ENCODE measurements at regions not wholly inside any gene's neighbourhood (a gene's known extent, or its start where the extent isn't known, plus 50 kb on each side); places are given as distances from the start of the nearest gene placed in this dataset.

DNA sequence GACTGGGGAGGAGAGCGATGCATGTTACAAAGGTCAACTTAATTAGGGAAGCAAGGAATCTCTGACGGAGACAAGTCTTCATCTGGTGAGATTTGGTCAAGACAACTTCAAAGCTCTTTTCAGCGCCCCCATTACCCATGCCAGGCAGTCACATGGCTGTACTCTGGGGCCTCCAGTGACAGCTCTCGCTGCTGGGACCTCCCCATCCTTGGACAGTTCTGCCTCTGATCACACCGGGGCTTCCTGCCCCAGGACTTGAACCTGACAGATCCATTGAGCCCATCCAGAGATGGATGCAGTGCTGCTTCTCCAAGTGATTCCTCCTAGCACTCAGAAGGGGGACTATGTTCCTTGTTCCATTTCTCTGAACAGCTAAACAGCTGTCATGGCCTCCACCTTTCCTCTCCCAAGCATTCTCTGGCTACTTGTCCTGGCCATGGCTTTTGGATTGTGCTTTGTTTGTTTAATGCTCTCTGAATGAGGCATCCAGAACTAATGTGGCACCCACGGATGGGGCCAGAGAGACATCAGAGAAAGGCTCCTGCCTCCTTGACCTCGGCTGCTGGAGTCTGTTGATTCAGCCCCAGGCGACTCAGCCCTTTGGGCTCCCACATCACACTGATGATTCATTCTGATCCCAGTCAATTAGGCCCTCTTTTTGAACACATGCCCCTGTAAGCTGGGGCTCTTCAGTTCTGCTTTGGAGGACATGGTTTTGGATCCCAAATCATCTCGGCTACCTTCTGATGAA is 122.1 kb upstream of the ADAMTS16 start:
- H3K4me3 ChIP-seq (ENCODE audit: low read length) = no peak overlapping the region
- CTCF ChIA-PET = no interaction called here
- no peak for DNase-seq
- H3K4me3 Mint-ChIP-seq = no peak overlapping the region
- H3K27me3 ChIP-seq (ENCODE audit: insufficient read depth, low read length, poor library complexity, severe bottlenecking) = no peaks in the 10 kb centered on the region
- H3K9me3 Mint-ChIP-seq = peaks cover 3 to 15% (median 5%) of the 10 kb centered on the region in 5 donors
- no peaks in the 10 kb centered on the region for H3K9me3 ChIP-seq (ENCODE audit: low read length)
- H3K36me3 Mint-ChIP-seq = no peaks in the 10 kb centered on the region
- H3K36me3 ChIP-seq (ENCODE audit: insufficient read depth, low read length) = no peaks in the 10 kb centered on the region
- H3K27ac Mint-ChIP-seq = no peak overlapping the region
- H3K4me1 Mint-ChIP-seq = no peaks in the 10 kb centered on the region
- H3K27ac ChIP-seq (ENCODE audit: low read depth, low read length) = no peak overlapping the region
- POLR2A ChIA-PET = no interaction called here
- peaks cover 0 to 3% of the 10 kb centered on the region in 2 donors for H3K27me3 Mint-ChIP-seq
- no peaks in the 10 kb centered on the region for H3K4me1 ChIP-seq (ENCODE audit: insufficient read depth, low read length)

DNA sequence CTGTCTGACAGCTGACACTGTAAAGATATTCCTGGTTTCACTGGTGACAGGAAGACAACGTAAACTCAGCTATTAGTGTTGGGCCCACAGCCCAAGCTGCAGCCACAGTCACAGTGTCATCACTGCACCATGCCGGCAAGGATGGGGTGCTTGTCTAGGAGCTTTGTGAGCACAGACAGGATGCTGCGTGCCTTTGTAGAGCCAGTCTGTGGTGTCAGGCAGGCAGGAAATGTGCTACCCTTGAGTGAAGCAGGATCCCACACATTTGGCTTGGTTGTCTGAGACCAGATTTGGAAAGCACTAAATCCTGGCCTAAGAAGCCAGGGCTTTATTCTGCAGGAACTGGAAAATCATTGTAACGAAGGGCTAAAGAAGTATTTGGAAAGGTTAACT is 121.6 kb upstream of the ADAMTS16 start:
- Mint-ChIP-seq H3K27me3 (peaks cover 0 to 3% of the 10 kb centered on the region in 2 donors), H3K36me3 (no peaks in the 10 kb centered on the region), H3K4me1 (no peaks in the 10 kb centered on the region), H3K27ac (no peak overlapping the region), H3K4me3 (no peak overlapping the region), H3K9me3 (peaks cover 3 to 15% (median 5%) of the 10 kb centered on the region in 5 donors)
- Histone ChIP-seq H3K4me3 (ENCODE audit: low read length) (no peak overlapping the region), H3K9me3 (ENCODE audit: low read length) (no peaks in the 10 kb centered on the region), H3K27me3 (ENCODE audit: insufficient read depth, low read length, poor library complexity, severe bottlenecking) (no peaks in the 10 kb centered on the region), H3K36me3 (ENCODE audit: insufficient read depth, low read length) (no peaks in the 10 kb centered on the region), H3K4me1 (ENCODE audit: insufficient read depth, low read length) (no peaks in the 10 kb centered on the region), H3K27ac (ENCODE audit: low read depth, low read length) (no peak overlapping the region)
- no peak for DNase-seq
- ChIA-PET POLR2A (no interaction called here), CTCF (no interaction called here)

DNA sequence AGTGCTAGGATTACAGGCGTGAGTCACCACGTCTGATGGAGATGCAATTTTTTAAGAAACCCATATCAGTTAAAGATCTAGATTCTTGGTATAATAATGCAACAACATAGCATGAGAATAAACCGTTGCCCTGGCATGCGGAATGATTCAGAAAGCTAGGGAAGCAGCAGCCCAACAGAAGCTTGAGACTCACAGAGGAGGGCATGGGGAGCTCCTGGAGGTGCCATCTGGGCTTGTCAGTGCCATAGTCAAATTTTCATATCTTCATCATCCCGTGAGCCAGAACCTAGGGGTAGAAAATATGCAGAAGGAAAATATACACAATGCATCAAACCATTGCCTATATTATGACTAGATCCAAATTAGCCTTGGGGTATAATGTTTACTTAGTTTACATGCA is 118.7 kb upstream of the ADAMTS16 start:
- DNase-seq = no peak
- CTCF ChIA-PET = no interaction called here
- peaks cover 4 to 9% (median 5%) of the 10 kb centered on the region in 3 donors for H3K4me1 Mint-ChIP-seq
- H3K4me3 ChIP-seq (ENCODE audit: low read length) = no peak overlapping the region
- H3K27ac ChIP-seq (ENCODE audit: low read depth, low read length) = no peak overlapping the region
- H3K36me3 ChIP-seq (ENCODE audit: insufficient read depth, low read length) = no peaks in the 10 kb centered on the region
- H3K27ac Mint-ChIP-seq = no peak overlapping the region
- POLR2A ChIA-PET = no interaction called here
- H3K27me3 ChIP-seq (ENCODE audit: insufficient read depth, low read length, poor library complexity, severe bottlenecking) = no peaks in the 10 kb centered on the region
- H3K4me1 ChIP-seq (ENCODE audit: insufficient read depth, low read length) = no peaks in the 10 kb centered on the region
- H3K27me3 Mint-ChIP-seq = peaks cover 0 to 3% of the 10 kb centered on the region in 2 donors
- H3K9me3 ChIP-seq (ENCODE audit: low read length) = no peaks in the 10 kb centered on the region
- no peak overlapping the region for H3K4me3 Mint-ChIP-seq
- H3K9me3 Mint-ChIP-seq = peaks cover 3 to 19% (median 3%) of the 10 kb centered on the region in 5 donors
- no peaks in the 10 kb centered on the region for H3K36me3 Mint-ChIP-seq

DNA sequence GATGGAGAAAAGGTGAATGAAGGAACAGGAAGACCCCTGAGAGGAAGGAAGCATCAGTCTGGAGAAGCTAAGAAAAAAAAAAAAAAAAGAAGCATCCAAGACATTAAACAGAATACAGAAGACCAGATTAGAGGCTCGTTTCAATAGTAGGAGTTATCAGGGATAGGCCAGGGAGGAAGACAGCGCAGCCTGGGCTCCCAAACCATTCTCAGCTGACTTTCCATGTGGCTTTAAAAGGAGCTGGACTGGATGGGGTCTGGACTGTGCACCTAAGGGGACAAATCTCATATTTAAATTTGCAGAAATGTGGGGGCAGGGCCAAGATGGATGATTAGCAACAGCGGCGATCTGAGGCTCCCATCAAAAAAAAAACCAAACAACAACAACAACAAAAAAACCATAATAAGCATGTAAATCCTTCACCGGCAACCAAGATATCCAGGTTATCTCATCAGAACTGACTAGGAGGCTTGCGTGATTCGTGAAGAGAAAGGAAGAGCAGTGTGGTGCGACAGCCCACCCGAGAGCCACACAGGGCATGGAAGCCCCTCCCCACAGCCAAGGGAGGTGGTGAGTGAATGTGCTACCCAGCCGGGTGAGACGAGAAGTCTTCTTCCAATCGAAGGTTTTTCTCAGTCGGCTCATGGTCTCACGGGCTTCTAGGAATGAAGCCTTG is 114.9 kb upstream of the ADAMTS16 start:
- H3K4me1 ChIP-seq (ENCODE audit: insufficient read depth, low read length) = no peaks in the 10 kb centered on the region
- H3K9me3 ChIP-seq (ENCODE audit: low read length) = no peaks in the 10 kb centered on the region
- ChIA-PET CTCF (no interaction called here), POLR2A (no interaction called here)
- H3K4me3 Mint-ChIP-seq = peak overlapping the region in 2 of 7 donors; percentile 8 to 36
- peak overlapping the region in 1 of 8 donors; percentile 55 for H3K27ac Mint-ChIP-seq
- no peaks in the 10 kb centered on the region for H3K36me3 Mint-ChIP-seq
- H3K36me3 ChIP-seq (ENCODE audit: insufficient read depth, low read length) = no peaks in the 10 kb centered on the region
- H3K4me1 Mint-ChIP-seq = peaks cover 4 to 9% (median 5%) of the 10 kb centered on the region in 3 donors
- peaks cover 3 to 9% (median 7%) of the 10 kb centered on the region in 5 donors for H3K9me3 Mint-ChIP-seq
- H3K27ac ChIP-seq (ENCODE audit: low read depth, low read length) = no peak overlapping the region
- DNase-seq = no peak
- no peaks in the 10 kb centered on the region for H3K27me3 ChIP-seq (ENCODE audit: insufficient read depth, low read length, poor library complexity, severe bottlenecking)
- peak overlapping the region; percentile 30 for H3K4me3 ChIP-seq (ENCODE audit: low read length)
- peaks cover 0 to 1% of the 10 kb centered on the region in 2 donors for H3K27me3 Mint-ChIP-seq

DNA sequence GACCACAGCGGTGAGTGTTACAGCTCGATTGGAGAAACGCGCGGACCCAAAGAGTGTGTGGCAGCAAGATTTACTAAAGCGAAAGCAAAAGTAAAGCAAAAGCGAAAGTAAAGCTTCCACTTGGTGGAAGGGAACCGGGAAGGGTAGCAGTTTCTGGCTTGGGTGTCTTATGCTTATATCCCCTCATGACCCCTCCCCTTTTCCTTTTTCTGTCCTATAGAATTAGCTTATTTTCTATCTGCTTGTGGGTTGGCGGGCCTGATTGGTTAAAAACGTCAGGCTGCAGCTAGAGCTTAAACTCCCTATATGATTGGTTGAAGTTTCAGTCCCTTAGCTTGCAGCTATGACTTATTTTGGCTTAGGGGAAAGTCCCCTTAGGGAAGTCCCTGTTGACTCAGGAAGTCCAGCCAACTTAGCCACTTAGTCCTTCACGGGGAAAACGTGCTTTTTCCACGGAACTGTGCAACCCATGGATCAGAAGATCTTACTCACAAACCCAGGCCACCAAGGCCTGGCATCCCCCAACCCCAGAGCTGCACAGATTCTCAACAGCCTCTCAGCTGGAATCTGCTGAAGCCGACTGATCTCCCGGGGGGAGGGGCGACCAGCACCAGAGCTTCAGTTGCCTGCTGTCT is 114.2 kb upstream of the ADAMTS16 start:
- POLR2A ChIA-PET = no interaction called here
- no peak overlapping the region for H3K4me3 Mint-ChIP-seq

DNA sequence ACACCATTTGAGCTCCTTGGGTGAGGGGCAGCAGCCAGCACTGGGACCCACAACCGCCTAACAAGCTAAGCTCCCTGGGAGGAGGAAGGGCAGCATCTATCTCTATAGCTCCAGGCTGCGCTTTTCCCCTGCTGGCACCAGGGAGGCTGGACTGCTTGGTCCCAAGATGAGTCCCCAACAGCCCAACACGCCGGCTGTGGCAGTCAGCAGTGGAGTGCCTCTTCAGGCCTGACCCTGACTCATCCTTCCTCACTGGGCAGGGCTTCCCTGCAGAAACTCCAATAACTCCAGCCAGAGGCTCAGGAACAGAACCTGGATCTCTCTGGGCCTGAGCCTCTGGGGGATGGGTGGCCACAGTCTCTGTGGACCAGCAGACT is 113.7 kb upstream of the ADAMTS16 start:
- Histone ChIP-seq H3K9me3 (ENCODE audit: low read length) (no peaks in the 10 kb centered on the region), H3K36me3 (ENCODE audit: insufficient read depth, low read length) (no peaks in the 10 kb centered on the region), H3K4me3 (ENCODE audit: low read length) (no peak overlapping the region), H3K27me3 (ENCODE audit: insufficient read depth, low read length, poor library complexity, severe bottlenecking) (no peaks in the 10 kb centered on the region), H3K4me1 (ENCODE audit: insufficient read depth, low read length) (no peaks in the 10 kb centered on the region), H3K27ac (ENCODE audit: low read depth, low read length) (no peak overlapping the region)
- POLR2A ChIA-PET = no interaction called here
- no peak overlapping the region for H3K27ac Mint-ChIP-seq
- CTCF ChIA-PET = no interaction called here
- no peak for DNase-seq
- H3K9me3 Mint-ChIP-seq = peaks cover 0 to 9% (median 5%) of the 10 kb centered on the region in 5 donors
- peaks cover 4 to 9% (median 5%) of the 10 kb centered on the region in 3 donors for H3K4me1 Mint-ChIP-seq
- no peak overlapping the region for H3K4me3 Mint-ChIP-seq
- no peaks in the 10 kb centered on the region for H3K36me3 Mint-ChIP-seq
- H3K27me3 Mint-ChIP-seq = peaks cover 0 to 1% of the 10 kb centered on the region in 2 donors

More for the DNA sequence above, 114.2 kb upstream of the ADAMTS16 start:
- Mint-ChIP-seq H3K4me1 (peaks cover 4 to 9% (median 5%) of the 10 kb centered on the region in 3 donors), H3K27ac (peak overlapping the region in 1 of 8 donors; percentile 13), H3K36me3 (no peaks in the 10 kb centered on the region), H3K9me3 (peaks cover 0 to 9% (median 5%) of the 10 kb centered on the region in 5 donors), H3K27me3 (peaks cover 0 to 1% of the 10 kb centered on the region in 2 donors)
- Histone ChIP-seq H3K27me3 (ENCODE audit: insufficient read depth, low read length, poor library complexity, severe bottlenecking) (no peaks in the 10 kb centered on the region), H3K9me3 (ENCODE audit: low read length) (no peaks in the 10 kb centered on the region), H3K27ac (ENCODE audit: low read depth, low read length) (no peak overlapping the region), H3K4me3 (ENCODE audit: low read length) (peak overlapping the region; percentile 30), H3K36me3 (ENCODE audit: insufficient read depth, low read length) (no peaks in the 10 kb centered on the region), H3K4me1 (ENCODE audit: insufficient read depth, low read length) (no peaks in the 10 kb centered on the region)
- DNase-seq = no peak
- CTCF ChIA-PET = no interaction called here

DNA sequence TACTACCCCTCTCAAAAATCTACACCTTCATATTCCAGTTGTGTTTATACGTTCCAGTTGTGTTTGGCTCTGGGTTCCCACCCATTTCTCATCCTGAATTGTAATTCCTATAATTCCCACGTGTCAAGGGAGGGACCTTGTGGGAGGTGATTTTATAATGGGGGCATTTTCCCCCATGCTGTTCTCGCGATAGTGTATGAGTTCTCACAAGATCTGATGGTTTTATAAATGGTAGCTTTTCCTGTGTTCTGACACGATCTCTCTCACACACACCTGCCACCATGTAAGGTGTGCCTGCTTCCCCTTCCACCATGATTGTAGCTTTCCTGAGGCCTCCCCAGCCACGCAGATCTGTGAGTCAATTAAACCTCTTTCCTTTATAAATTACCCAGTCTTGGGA is 108.5 kb upstream of the ADAMTS16 start:
- Histone ChIP-seq H3K9me3 (ENCODE audit: low read length) (no peaks in the 10 kb centered on the region), H3K27ac (ENCODE audit: low read depth, low read length) (no peak overlapping the region), H3K4me3 (ENCODE audit: low read length) (no peak overlapping the region), H3K36me3 (ENCODE audit: insufficient read depth, low read length) (no peaks in the 10 kb centered on the region), H3K27me3 (ENCODE audit: insufficient read depth, low read length, poor library complexity, severe bottlenecking) (no peaks in the 10 kb centered on the region), H3K4me1 (ENCODE audit: insufficient read depth, low read length) (no peaks in the 10 kb centered on the region)
- H3K4me1 Mint-ChIP-seq = no peaks in the 10 kb centered on the region
- peaks cover 0 to 5% of the 10 kb centered on the region in 2 donors for H3K27me3 Mint-ChIP-seq
- peak overlapping the region in 1 of 8 donors; percentile 54 for H3K27ac Mint-ChIP-seq
- no peak for DNase-seq
- ChIA-PET POLR2A (no interaction called here), CTCF (no interaction called here)
- no peaks in the 10 kb centered on the region for H3K36me3 Mint-ChIP-seq
- no peak overlapping the region for H3K4me3 Mint-ChIP-seq
- peaks cover 0 to 11% (median 7%) of the 10 kb centered on the region in 5 donors for H3K9me3 Mint-ChIP-seq

DNA sequence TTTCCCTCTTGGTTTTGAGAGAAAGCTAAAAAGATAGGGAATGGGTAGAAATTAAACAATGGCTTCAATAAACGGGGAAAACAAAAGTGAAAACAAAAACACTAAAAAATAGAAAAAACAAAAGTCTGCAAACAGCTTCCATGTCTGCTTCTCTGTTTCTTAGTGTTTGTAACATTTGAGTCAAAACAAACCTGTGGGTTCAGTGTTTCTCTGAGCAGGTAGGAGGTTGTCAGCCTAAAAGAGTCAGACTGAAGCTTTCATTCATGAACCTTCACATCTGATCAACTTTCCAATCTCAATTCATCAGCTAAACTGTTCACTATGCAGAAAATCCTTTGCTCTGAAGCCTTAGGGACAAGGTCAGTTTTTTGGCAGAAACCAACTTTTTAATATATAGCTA is 102.5 kb upstream of the ADAMTS16 start:
- ChIA-PET CTCF (no interaction called here), POLR2A (no interaction called here)
- H3K9me3 Mint-ChIP-seq = peaks cover 0 to 7% (median 1%) of the 10 kb centered on the region in 5 donors

More for the DNA sequence above, 102.5 kb upstream of the ADAMTS16 start:
- H3K4me3 Mint-ChIP-seq = no peak overlapping the region
- H3K27me3 Mint-ChIP-seq = peaks cover 0 to 5% of the 10 kb centered on the region in 2 donors
- Histone ChIP-seq H3K27me3 (ENCODE audit: insufficient read depth, low read length, poor library complexity, severe bottlenecking) (no peaks in the 10 kb centered on the region), H3K9me3 (ENCODE audit: low read length) (no peaks in the 10 kb centered on the region), H3K4me1 (ENCODE audit: insufficient read depth, low read length) (no peaks in the 10 kb centered on the region), H3K27ac (ENCODE audit: low read depth, low read length) (no peak overlapping the region), H3K4me3 (ENCODE audit: low read length) (no peak overlapping the region), H3K36me3 (ENCODE audit: insufficient read depth, low read length) (no peaks in the 10 kb centered on the region)
- no peaks in the 10 kb centered on the region for H3K36me3 Mint-ChIP-seq
- no peaks in the 10 kb centered on the region for H3K4me1 Mint-ChIP-seq
- H3K27ac Mint-ChIP-seq = no peak overlapping the region
- DNase-seq = no peak

Measured in CD8-positive, alpha-beta memory T cell (primary cell).